Loucy (cell line): ENCODE measurements at regions not wholly inside any gene's neighbourhood (a gene's known extent, or its start where the extent isn't known, plus 50 kb on each side); places are given as distances from the start of the nearest gene placed in this dataset.

Experiments used
- EZH2phosphoT487 ChIP-seq: fragments of 200-600 bp; IDR thresholded peaks from 2 replicates; pipeline ENCODE4 v1.6.1; 2018; ENCODE audit warnings: antibody characterized with exemption, mild to moderate bottlenecking, moderate library complexity, borderline replicate concordance
- TF ChIP-seq, protein P1 (sequence below): fragments of 200-600 bp; sonication (generic); conservative IDR thresholded peaks from 2 replicates; pipeline ENCODE4 v1.5.1; 2014; ENCODE audit warnings: mild to moderate bottlenecking, antibody characterized with exemption, low read length

DNA sequence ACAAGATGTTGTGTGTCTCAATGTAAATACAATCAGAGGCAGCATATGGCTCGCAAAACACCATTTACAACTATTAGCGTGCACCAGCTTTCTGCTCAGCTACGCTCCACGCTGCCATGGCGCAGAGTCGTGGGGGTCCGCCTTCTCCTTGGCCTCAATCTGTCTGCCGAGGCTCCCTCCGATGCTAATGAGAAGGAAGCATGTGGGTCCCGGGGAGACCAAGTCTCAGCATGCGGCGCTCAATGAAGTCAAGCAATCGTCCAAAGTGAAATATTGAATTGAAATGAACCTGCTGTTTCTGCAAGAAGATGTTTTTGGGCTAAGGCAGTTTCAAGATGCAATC is 228.9 kb downstream of the TOMM20 start:
- TF ChIP-seq, protein P1, sequence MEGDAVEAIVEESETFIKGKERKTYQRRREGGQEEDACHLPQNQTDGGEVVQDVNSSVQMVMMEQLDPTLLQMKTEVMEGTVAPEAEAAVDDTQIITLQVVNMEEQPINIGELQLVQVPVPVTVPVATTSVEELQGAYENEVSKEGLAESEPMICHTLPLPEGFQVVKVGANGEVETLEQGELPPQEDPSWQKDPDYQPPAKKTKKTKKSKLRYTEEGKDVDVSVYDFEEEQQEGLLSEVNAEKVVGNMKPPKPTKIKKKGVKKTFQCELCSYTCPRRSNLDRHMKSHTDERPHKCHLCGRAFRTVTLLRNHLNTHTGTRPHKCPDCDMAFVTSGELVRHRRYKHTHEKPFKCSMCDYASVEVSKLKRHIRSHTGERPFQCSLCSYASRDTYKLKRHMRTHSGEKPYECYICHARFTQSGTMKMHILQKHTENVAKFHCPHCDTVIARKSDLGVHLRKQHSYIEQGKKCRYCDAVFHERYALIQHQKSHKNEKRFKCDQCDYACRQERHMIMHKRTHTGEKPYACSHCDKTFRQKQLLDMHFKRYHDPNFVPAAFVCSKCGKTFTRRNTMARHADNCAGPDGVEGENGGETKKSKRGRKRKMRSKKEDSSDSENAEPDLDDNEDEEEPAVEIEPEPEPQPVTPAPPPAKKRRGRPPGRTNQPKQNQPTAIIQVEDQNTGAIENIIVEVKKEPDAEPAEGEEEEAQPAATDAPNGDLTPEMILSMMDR: no peak
- TF ChIP-seq EZH2phosphoT487: no peak
